ENCODE measurements at regions not wholly inside any gene's neighbourhood (a gene's known extent, or its start where the extent isn't known, plus 50 kb on each side); places are given as distances from the start of the nearest gene placed in this dataset.

GRCh38 chr2:155095613-155096012 is 397.1 kb downstream of the KCNJ3 start (continued):
- TF ChIP-seq ZNF395 (CRISPR knock-in tag; IDR thresholded peaks at IDR 0.05) (no peak), SRSF7 (optimal IDR thresholded peaks at IDR 0.05; ENCODE audit: low read depth, low read length) (no peak), ZNF12 (CRISPR knock-in tag; IDR thresholded peaks at IDR 0.05) (no peak), ZBTB11 (CRISPR knock-in tag; IDR thresholded peaks at IDR 0.05) (no peak)

GRCh38 chr2:155080373-155080772 is 381.9 kb downstream of the KCNJ3 start:
- DNase-seq (ENCODE audit: extremely low read depth in 1 of 4, low spot score in 3 of 4) (no peak), FAIRE-seq (no peak), ATAC-seq (no peak)
- H3K9me3 ChIP-seq (replicated peaks; ENCODE audit: control insufficient read depth, insufficient read depth, low read depth, low read length), result no peaks in the 10 kb centered on the region
- no peak overlapping the region for H3K27ac ChIP-seq (ENCODE audit: extremely low read depth, low read depth, low read length)
- no peaks in the 10 kb centered on the region for H3K36me3 ChIP-seq (ENCODE audit: control insufficient read depth, insufficient read depth, low read length)
- intact Hi-C loops (cut with micrococcal nuclease), result no loop called here
- CTCF ChIA-PET (ENCODE audit: low intra/inter-chr PET ratio), result no interaction called here
- 0% methylated on average over 2 of the region's 2 CpGs for WGBS (ENCODE audit: insufficient coverage, low coverage, missing lambda C conversion rate)
- H3K4me2 ChIP-seq (ENCODE audit: insufficient read depth, low read length), result no peak overlapping the region
- no peak for TF ChIP-seq MAX (CRISPR knock-in tag; IDR thresholded peaks at IDR 0.05)
- no peak for TF ChIP-seq NELFE (IDR thresholded peaks at IDR 0.05; ENCODE audit: insufficient read depth, insufficient read length)
- POLR2A ChIA-PET, result no interaction called here
- H2AFZ ChIP-seq (ENCODE audit: low read depth, low read length), result no peak overlapping the region
- H3K9ac ChIP-seq (ENCODE audit: insufficient read depth in 1 of 2, low read depth in 2 of 2, low read length in 2 of 2), result no peak overlapping the region
- BruUV-seq (replicated peaks), result no TSS peak
- no peak overlapping the region for H3K4me3 ChIP-seq
- no peaks in the 10 kb centered on the region for H3K27me3 ChIP-seq (ENCODE audit: control insufficient read depth in 2 of 2, insufficient read depth in 2 of 2, low read length in 2 of 2)
- H3K79me2 ChIP-seq (ENCODE audit: control insufficient read depth, insufficient read depth, low read length), result no peaks in the 10 kb centered on the region
- H3K4me1 ChIP-seq (replicated peaks in 1 of 2; ENCODE audit: control insufficient read depth in 2 of 2, insufficient read depth in 2 of 2, low read length in 2 of 2), result no peaks in the 10 kb centered on the region
- H4K20me1 ChIP-seq (replicated peaks; ENCODE audit: control insufficient read depth, insufficient read depth, low read length), result no peaks in the 10 kb centered on the region
- in situ Hi-C loops (cut with MboI), result no loop called here
- no peaks in the 10 kb centered on the region for H3K9me1 ChIP-seq (ENCODE audit: control insufficient read depth, insufficient read depth, low read length)

All from K562 (cell line).